DND-41 (cell line): ENCODE measurements at regions not wholly inside any gene's neighbourhood (a gene's known extent, or its start where the extent isn't known, plus 50 kb on each side); places are given as distances from the start of the nearest gene placed in this dataset.

Source experiments
- CTCF ChIP-seq: IDR thresholded peaks from 2 replicates; pipeline ENCODE4 v1.5.1; 2012; ENCODE audit warnings: borderline replicate concordance, low read length, moderate library complexity, mild to moderate bottlenecking; ENCODE audit not compliant: poor library complexity, severe bottlenecking; ENCODE audit errors: extremely low read depth
- EZH2 ChIP-seq: IDR thresholded peaks from 3 replicates; pipeline ENCODE4 v1.6.1; 2012; ENCODE audit warnings: borderline replicate concordance, low read depth, mild to moderate bottlenecking, moderate library complexity, low read length, inconsistent platforms; ENCODE audit not compliant: severe bottlenecking

GRCh38 chr5:74951865-74952264 lies 85.7 kb upstream of the FAM169A start:
- TF ChIP-seq CTCF: no peak
- TF ChIP-seq EZH2: no peak
